Mesendoderm (in vitro differentiated cells): ENCODE measurements at regions not wholly inside any gene's neighbourhood (a gene's known extent, or its start where the extent isn't known, plus 50 kb on each side); places are given as distances from the start of the nearest gene placed in this dataset.

Experiments
- DNase-seq: peaks from one replicate; pipeline ENCODE4 v3.0.0; 2013
- H2AK5ac ChIP-seq: 2 replicates; pipeline ENCODE4 v1.6.1; 2013; ENCODE audit warnings: low read length, inconsistent platforms
- H2BK120ac ChIP-seq: 2 replicates; pipeline ENCODE4 v1.6.1; 2013; ENCODE audit warnings: low read depth, mild to moderate bottlenecking, low read length, moderate library complexity, mixed read lengths
- H2BK15ac ChIP-seq: replicated peaks from 2 replicates; pipeline ENCODE4 v1.6.1; 2013; ENCODE audit warnings: low read depth, mild to moderate bottlenecking, moderate library complexity
- H2BK5ac ChIP-seq: 2 replicates; pipeline ENCODE4 v1.6.1; 2013; ENCODE audit warnings: low read length, inconsistent platforms
- H3K18ac ChIP-seq: 2 replicates; pipeline ENCODE4 v1.6.1; 2013; ENCODE audit warnings: mild to moderate bottlenecking, low read length, mixed read lengths
- H3K23ac ChIP-seq: one replicate; pipeline ENCODE4 v1.6.1; 2013; ENCODE audit warnings: low read length
- H3K27ac ChIP-seq: 2 replicates; pipeline ENCODE4 v1.5.1; 2013; ENCODE audit warnings: low read depth, mild to moderate bottlenecking, inconsistent platforms, low read length, moderate library complexity
- H3K27me3 ChIP-seq: 2 replicates; pipeline ENCODE4 v1.6.1; 2013; ENCODE audit warnings: low read length, control low read depth, mild to moderate bottlenecking, inconsistent platforms; ENCODE audit not compliant: insufficient read depth, poor library complexity
- H3K36me3 ChIP-seq: 2 replicates; pipeline ENCODE4 v1.6.1; 2013; ENCODE audit warnings: low read length, inconsistent platforms; ENCODE audit not compliant: control insufficient read depth, insufficient read depth
- H3K4ac ChIP-seq: one replicate; pipeline ENCODE4 v1.6.1; 2013; ENCODE audit warnings: low read depth, mild to moderate bottlenecking, low read length, moderate library complexity
- H3K4me1 ChIP-seq: 2 replicates; pipeline ENCODE4 v1.6.1; 2013; ENCODE audit warnings: low read depth, low read length, inconsistent platforms; ENCODE audit not compliant: control insufficient read depth
- H3K4me2 ChIP-seq: 2 replicates; pipeline ENCODE4 v1.6.1; 2013; ENCODE audit warnings: low read length
- H3K4me3 ChIP-seq: 2 replicates; pipeline ENCODE4 v1.5.1; 2013; ENCODE audit warnings: mild to moderate bottlenecking, low read length
- H3K56ac ChIP-seq: one replicate; pipeline ENCODE4 v1.6.1; 2013; ENCODE audit warnings: low read length
- H3K79me1 ChIP-seq: 2 replicates; pipeline ENCODE4 v1.6.1; 2013; ENCODE audit warnings: low read length, inconsistent platforms
- H3K79me2 ChIP-seq: 2 replicates; pipeline ENCODE4 v1.6.1; 2013; ENCODE audit warnings: mild to moderate bottlenecking, low read length; ENCODE audit not compliant: control insufficient read depth, insufficient read depth
- H3K9ac ChIP-seq: 2 replicates; pipeline ENCODE4 v1.6.1; 2013; ENCODE audit warnings: low read length, inconsistent platforms
- H4K5ac ChIP-seq: one replicate; pipeline ENCODE4 v1.6.1; 2013; ENCODE audit warnings: low read length
- H4K8ac ChIP-seq: one replicate; pipeline ENCODE4 v1.6.1; 2013; ENCODE audit warnings: low read depth, mild to moderate bottlenecking, control low read depth, low read length, moderate library complexity
- whole genome bisulfite sequencing: extraction: QIAGEN DNeasy Blood & Tissue Kit; methylation state at CpG from one replicate; pipeline ENCODE4 v1.1.7; 2013; ENCODE audit warnings: low lambda C conversion rate, missing lambda C conversion rate; ENCODE audit not compliant: insufficient coverage; ENCODE audit errors: extremely low coverage; 5-methylcytosine and 5-hydroxymethylcytosine counted together

GRCh38 chr1:76006234-76006633, 68.3 kb upstream of the ST6GALNAC3 start:
- no peaks in the 10 kb centered on the region for H3K4me1 ChIP-seq
- H3K4me3 ChIP-seq, result no peak overlapping the region
- H3K79me1 ChIP-seq, result no peaks in the 10 kb centered on the region
- no peaks in the 10 kb centered on the region for H3K27me3 ChIP-seq
- H2AK5ac ChIP-seq, result no peak overlapping the region
- H3K9ac ChIP-seq, result no peak overlapping the region
- H3K4ac ChIP-seq, result no peak overlapping the region
- no peaks in the 10 kb centered on the region for H3K79me2 ChIP-seq
- H3K23ac ChIP-seq, result no peak overlapping the region
- H3K36me3 ChIP-seq, result no peaks in the 10 kb centered on the region
- no peak overlapping the region for H4K5ac ChIP-seq
- no CpG with 5 or more reads among the region's 1 CpG for WGBS
- H3K27ac ChIP-seq, result no peak overlapping the region
- H3K56ac ChIP-seq, result no peak overlapping the region
- DNase-seq, result no peak
- no peak overlapping the region for H3K18ac ChIP-seq
- H2BK120ac ChIP-seq, result no peak overlapping the region
- no peak overlapping the region for H2BK15ac ChIP-seq
- H4K8ac ChIP-seq, result no peak overlapping the region
- H2BK5ac ChIP-seq, result no peak overlapping the region
- H3K4me2 ChIP-seq, result no peak overlapping the region

GRCh38 chr1:76010802-76011201, 63.7 kb upstream of the ST6GALNAC3 start:
- Histone ChIP-seq H3K4me1 (no peaks in the 10 kb centered on the region), H3K27ac (no peak overlapping the region), H2BK120ac (no peak overlapping the region), H3K4ac (no peak overlapping the region), H3K9ac (no peak overlapping the region), H2AK5ac (no peak overlapping the region), H3K36me3 (no peaks in the 10 kb centered on the region), H4K5ac (no peak overlapping the region), H2BK5ac (no peak overlapping the region), H3K79me2 (no peaks in the 10 kb centered on the region), H3K56ac (no peak overlapping the region), H3K23ac (no peak overlapping the region), H3K18ac (no peak overlapping the region), H3K4me3 (no peak overlapping the region), H3K4me2 (no peak overlapping the region), H2BK15ac (no peak overlapping the region), H3K79me1 (no peaks in the 10 kb centered on the region), H3K27me3 (no peaks in the 10 kb centered on the region), H4K8ac (no peak overlapping the region)
- WGBS, result no CpG with 5 or more reads among the region's 4 CpGs
- DNase-seq, result no peak

GRCh38 chr1:76012341-76013205, 62.0 kb upstream of the ST6GALNAC3 start:
- H3K4me2 ChIP-seq, result no peak overlapping the region

GRCh38 chr1:76013206-76013581, 61.4 kb upstream of the ST6GALNAC3 start:
- Histone ChIP-seq H3K4me2 (no peak overlapping the region), H3K4me1 (no peaks in the 10 kb centered on the region), H3K36me3 (no peaks in the 10 kb centered on the region), H3K79me1 (no peaks in the 10 kb centered on the region), H3K4ac (no peak overlapping the region), H2BK120ac (no peak overlapping the region), H3K56ac (no peak overlapping the region), H4K5ac (no peak overlapping the region), H3K27ac (no peak overlapping the region), H4K8ac (no peak overlapping the region), H3K23ac (no peak overlapping the region), H2AK5ac (no peak overlapping the region), H3K18ac (no peak overlapping the region), H3K4me3 (no peak overlapping the region), H2BK5ac (no peak overlapping the region), H3K79me2 (no peaks in the 10 kb centered on the region), H3K27me3 (no peaks in the 10 kb centered on the region), H3K9ac (no peak overlapping the region), H2BK15ac (no peak overlapping the region)
- DNase-seq, result no peak

More at GRCh38 chr1:76012341-76013205, 62.0 kb upstream of the ST6GALNAC3 start:
- H2BK120ac ChIP-seq, result no peak overlapping the region
- H4K8ac ChIP-seq, result no peak overlapping the region
- H3K4ac ChIP-seq, result no peak overlapping the region
- peak overlapping the region; percentile 45 for H3K18ac ChIP-seq
- no peaks in the 10 kb centered on the region for H3K79me1 ChIP-seq
- no peak overlapping the region for H3K4me3 ChIP-seq
- H3K9ac ChIP-seq, result no peak overlapping the region
- H3K36me3 ChIP-seq, result no peaks in the 10 kb centered on the region
- H3K27ac ChIP-seq, result no peak overlapping the region
- no peaks in the 10 kb centered on the region for H3K4me1 ChIP-seq
- H2AK5ac ChIP-seq, result no peak overlapping the region
- H2BK5ac ChIP-seq, result no peak overlapping the region
- DNase-seq, result no peak
- no peaks in the 10 kb centered on the region for H3K27me3 ChIP-seq
- no CpG with 5 or more reads among the region's 2 CpGs for WGBS
- no peaks in the 10 kb centered on the region for H3K79me2 ChIP-seq
- H2BK15ac ChIP-seq, result peak overlapping the region; percentile 45
- H3K56ac ChIP-seq, result no peak overlapping the region
- H4K5ac ChIP-seq, result no peak overlapping the region
- H3K23ac ChIP-seq, result no peak overlapping the region

- H3K23ac ChIP-seq, result no peak overlapping the region
- no peak overlapping the region for H3K4ac ChIP-seq
- H3K9ac ChIP-seq, result no peak overlapping the region
- H3K79me2 ChIP-seq, result no peaks in the 10 kb centered on the region
- no peaks in the 10 kb centered on the region for H3K4me1 ChIP-seq
- no peak overlapping the region for H2AK5ac ChIP-seq
- H3K56ac ChIP-seq, result no peak overlapping the region
- no peaks in the 10 kb centered on the region for H3K27me3 ChIP-seq
- H3K36me3 ChIP-seq, result no peaks in the 10 kb centered on the region
- no peak for DNase-seq
- no peak overlapping the region for H3K18ac ChIP-seq
- no peaks in the 10 kb centered on the region for H3K79me1 ChIP-seq
- H2BK5ac ChIP-seq, result no peak overlapping the region
- no peak overlapping the region for H4K5ac ChIP-seq
- no peak overlapping the region for H4K8ac ChIP-seq
- WGBS, result no CpG with 5 or more reads among the region's 1 CpG
- no peak overlapping the region for H3K4me3 ChIP-seq
- no peak overlapping the region for H2BK120ac ChIP-seq
- no peak overlapping the region for H3K27ac ChIP-seq
- H3K4me2 ChIP-seq, result no peak overlapping the region
- no peak overlapping the region for H2BK15ac ChIP-seq
Observed at GRCh38 chr1:76015478-76016103, 59.0 kb upstream of the ST6GALNAC3 start.
